C4-2B (cell line): ENCODE measurements at regions not wholly inside any gene's neighbourhood (a gene's known extent, or its start where the extent isn't known, plus 50 kb on each side); places are given as distances from the start of the nearest gene placed in this dataset.

ENCODE experiments used
- H3K27ac ChIP-seq: fragments of 450-650 bp; 2 replicates; pipeline ENCODE4 v1.5.1; 2017
- CTCF ChIP-seq: fragments of 450-650 bp; conservative IDR thresholded peaks from 2 replicates; pipeline ENCODE4 v1.5.1; 2017; ENCODE audit warnings: mild to moderate bottlenecking
- ZFX ChIP-seq: fragments of 450-650 bp; IDR thresholded peaks from 2 replicates; pipeline ENCODE4 v1.6.1; 2017

GRCh38 chr20:22020201-22020600 lies 314.7 kb downstream of the PAX1 start:
- H3K27ac ChIP-seq: no peak overlapping the region
- TF ChIP-seq CTCF (no peak), ZFX (no peak)

- H3K27ac ChIP-seq: no peak overlapping the region
- TF ChIP-seq ZFX (no peak), CTCF (no peak)
Observed at GRCh38 chr20:22008456-22008855, 303.0 kb downstream of the PAX1 start.

- TF ChIP-seq CTCF: no peak
- H3K27ac ChIP-seq: no peak overlapping the region
Observed at GRCh38 chr20:22006306-22006705, 300.8 kb downstream of the PAX1 start.

- no peak for TF ChIP-seq CTCF
- no peak for TF ChIP-seq ZFX
- no peak overlapping the region for H3K27ac ChIP-seq
Observed at GRCh38 chr20:22005535-22005934, 300.1 kb downstream of the PAX1 start.

GRCh38 chr20:22004946-22005345 lies 299.5 kb downstream of the PAX1 start:
- TF ChIP-seq ZFX (no peak), CTCF (no peak)
- H3K27ac ChIP-seq: no peak overlapping the region

- H3K27ac ChIP-seq: no peak overlapping the region
- TF ChIP-seq ZFX (no peak), CTCF (no peak)
Observed at GRCh38 chr20:22003680-22004079, 298.2 kb downstream of the PAX1 start.

GRCh38 chr20:22001886-22002285 lies 296.4 kb downstream of the PAX1 start:
- TF ChIP-seq ZFX (no peak), CTCF (no peak)
- H3K27ac ChIP-seq: no peak overlapping the region
